ENCODE measurements at regions not wholly inside any gene's neighbourhood (a gene's known extent, or its start where the extent isn't known, plus 50 kb on each side); places are given as distances from the start of the nearest gene placed in this dataset.

GRCh38 chr6:120141601-120142000 is 792.0 kb upstream of the MAN1A1 start:
- TF ChIP-seq CTCF (IDR thresholded peaks at IDR 0.05), result no peak
- no peak for TF ChIP-seq POLR2A (IDR thresholded peaks at IDR 0.05)

All from uterus (tissue), 2 donors.